ENCODE measurements at regions not wholly inside any gene's neighbourhood (a gene's known extent, or its start where the extent isn't known, plus 50 kb on each side); places are given as distances from the start of the nearest gene placed in this dataset.
"Not testable (repeated sequence)": the region's sequence is repeated elsewhere in the genome, so short reads cannot be mapped to it uniquely, and the experiment has no call there.

DNA sequence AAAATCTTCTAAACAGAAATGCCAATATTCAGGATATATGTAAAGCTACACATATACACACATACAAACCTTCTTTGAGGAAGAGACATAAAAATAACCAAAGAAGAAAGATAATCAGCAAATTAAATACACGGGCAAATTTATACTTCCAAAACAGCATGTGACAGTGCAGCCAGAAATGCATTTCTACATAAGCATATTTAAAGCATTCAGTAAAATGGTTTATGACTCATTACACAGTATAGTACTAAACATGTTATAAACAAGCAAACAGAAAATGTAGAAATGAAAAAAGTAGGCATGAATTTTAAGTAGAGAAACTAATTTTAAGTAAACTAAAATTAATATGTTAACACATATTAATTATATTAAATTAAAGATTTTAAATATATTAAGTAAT is 1717.2 kb downstream of the OTOL1 start:
- no peak for DNase-seq (ENCODE audit: low read depth)
- Histone ChIP-seq H3K4me3 (ENCODE audit: low read depth, low read length) (no peak overlapping the region), H3K36me3 (ENCODE audit: control insufficient read depth, insufficient read depth, low read length) (no peaks in the 10 kb centered on the region), H3K27me3 (ENCODE audit: control insufficient read depth, insufficient read depth, low read length) (no peaks in the 10 kb centered on the region)
- no peak for TF ChIP-seq CTCF (IDR thresholded peaks at IDR 0.05; ENCODE audit: insufficient read depth, low read depth, low read length)
- CTCF ChIA-PET: no interaction called here
- POLR2A ChIA-PET: no interaction called here

DNA sequence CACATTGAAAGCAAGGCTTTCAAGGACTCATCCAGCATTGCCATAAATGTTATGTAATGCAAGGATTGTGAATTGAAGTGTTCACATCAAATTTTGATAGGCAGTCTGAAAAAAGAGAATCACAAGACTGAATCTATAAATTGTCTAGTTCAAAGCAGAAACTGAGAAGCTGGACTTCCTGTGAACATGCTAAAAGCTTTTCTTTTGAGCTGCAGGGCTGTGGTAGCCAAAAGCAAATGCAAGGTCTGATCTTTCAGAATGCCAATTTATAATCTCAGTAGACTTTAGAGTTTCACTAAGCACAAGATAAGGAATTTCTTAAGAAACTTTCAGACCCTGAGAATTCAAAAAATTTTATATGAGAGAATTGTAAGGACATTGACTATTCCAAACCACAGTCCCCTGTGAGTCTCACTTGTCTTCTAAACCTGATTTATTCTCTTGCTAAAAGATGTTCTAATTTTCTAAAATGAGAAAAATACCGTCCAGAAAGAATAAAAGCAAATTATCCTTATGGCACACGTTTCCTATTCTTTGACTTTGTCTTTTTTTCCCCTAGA is 1700.3 kb downstream of the OTOL1 start:
- H3K36me3 ChIP-seq (ENCODE audit: control insufficient read depth, insufficient read depth, low read length): no peaks in the 10 kb centered on the region
- POLR2A ChIA-PET: no interaction called here
- CTCF ChIA-PET: no interaction called here
- H3K27me3 ChIP-seq (ENCODE audit: control insufficient read depth, insufficient read depth, low read length): no peaks in the 10 kb centered on the region
- TF ChIP-seq CTCF (IDR thresholded peaks at IDR 0.05; ENCODE audit: insufficient read depth, low read depth, low read length): no peak
- H3K4me3 ChIP-seq (ENCODE audit: low read depth, low read length): no peak overlapping the region
- no peak for DNase-seq (ENCODE audit: low read depth)

DNA sequence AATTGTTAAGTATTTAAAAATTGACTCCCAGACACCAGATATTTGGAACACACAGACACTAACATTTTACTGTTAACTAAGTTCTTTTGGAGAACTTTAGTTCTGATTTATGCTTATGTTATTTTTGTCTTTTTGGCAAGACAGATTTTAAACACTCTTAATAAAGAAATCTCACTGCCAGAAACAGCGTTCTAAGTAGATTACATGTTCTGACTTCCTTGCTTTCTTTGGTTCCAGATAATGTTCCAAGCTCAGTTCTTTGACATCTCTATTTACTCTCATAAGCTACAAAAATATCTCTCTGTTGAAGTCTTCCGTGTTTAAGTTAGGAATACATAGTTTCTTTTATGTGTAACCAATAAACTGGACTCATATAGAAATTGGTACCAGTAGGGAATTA is 1699.6 kb downstream of the OTOL1 start:
- no peak for DNase-seq (ENCODE audit: low read depth)
- Histone ChIP-seq H3K4me3 (ENCODE audit: low read depth, low read length) (no peak overlapping the region), H3K27me3 (ENCODE audit: control insufficient read depth, insufficient read depth, low read length) (no peaks in the 10 kb centered on the region), H3K36me3 (ENCODE audit: control insufficient read depth, insufficient read depth, low read length) (no peaks in the 10 kb centered on the region)
- ChIA-PET POLR2A (no interaction called here), CTCF (no interaction called here)
- TF ChIP-seq CTCF (IDR thresholded peaks at IDR 0.05; ENCODE audit: insufficient read depth, low read depth, low read length): no peak

- ChIA-PET CTCF (no interaction called here), POLR2A (no interaction called here)
- no peak for DNase-seq (ENCODE audit: low read depth)
- TF ChIP-seq CTCF (IDR thresholded peaks at IDR 0.05; ENCODE audit: insufficient read depth, low read depth, low read length): no peak
- H3K27me3 ChIP-seq (ENCODE audit: control insufficient read depth, insufficient read depth, low read length): no peaks in the 10 kb centered on the region
- H3K4me3 ChIP-seq (ENCODE audit: low read depth, low read length): no peak overlapping the region
- H3K36me3 ChIP-seq (ENCODE audit: control insufficient read depth, insufficient read depth, low read length): no peaks in the 10 kb centered on the region
These were observed 1689.2 kb downstream of the OTOL1 start for GRCh38 chr3:163185721-163186350.

DNA sequence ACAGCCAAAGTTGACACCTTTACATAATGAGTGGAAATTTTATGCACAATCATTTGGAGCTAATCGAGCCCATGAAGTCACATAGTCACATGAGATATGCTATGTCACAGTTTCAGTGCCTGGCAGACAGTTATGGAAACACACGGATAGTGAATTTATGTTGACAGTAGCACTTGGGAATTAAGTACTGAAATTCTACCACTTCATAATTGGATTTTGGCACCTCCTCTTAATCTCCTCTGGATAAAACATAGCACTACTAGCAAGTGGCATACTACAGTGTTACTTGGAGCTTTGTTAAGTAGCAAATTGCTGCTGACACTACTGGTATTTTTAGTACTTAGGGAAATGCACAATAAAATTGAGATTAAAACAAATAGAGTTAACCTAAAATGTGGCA is 1679.4 kb downstream of the OTOL1 start:
- ChIA-PET POLR2A (no interaction called here), CTCF (no interaction called here)
- no peak for TF ChIP-seq CTCF (IDR thresholded peaks at IDR 0.05; ENCODE audit: insufficient read depth, low read depth, low read length)

GRCh38 chr3:163172513-163172912 is 1675.9 kb downstream of the OTOL1 start:
- H3K27me3 ChIP-seq (ENCODE audit: control insufficient read depth, insufficient read depth, low read length); POLR2A ChIA-PET; H3K4me3 ChIP-seq (ENCODE audit: low read depth, low read length); DNase-seq (ENCODE audit: low read depth); CTCF ChIA-PET; H3K36me3 ChIP-seq (ENCODE audit: control insufficient read depth, insufficient read depth, low read length): not testable (repeated sequence)

More for the DNA sequence above, 1679.4 kb downstream of the OTOL1 start:
- DNase-seq (ENCODE audit: low read depth): no peak
- H3K27me3 ChIP-seq (ENCODE audit: control insufficient read depth, insufficient read depth, low read length): no peaks in the 10 kb centered on the region
- H3K36me3 ChIP-seq (ENCODE audit: control insufficient read depth, insufficient read depth, low read length): no peaks in the 10 kb centered on the region
- no peak overlapping the region for H3K4me3 ChIP-seq (ENCODE audit: low read depth, low read length)
